H9 (cell line): ENCODE measurements at regions not wholly inside any gene's neighbourhood (a gene's known extent, or its start where the extent isn't known, plus 50 kb on each side); places are given as distances from the start of the nearest gene placed in this dataset.

Experiments used
- DNase-seq: peaks from one replicate; pipeline ENCODE4 v3.0.0-alpha.2; 2017
- H2AFZ ChIP-seq: one replicate; pipeline ENCODE4 v1.6.1; 2013; ENCODE audit warnings: mild to moderate bottlenecking, low read length, control low read depth, moderate library complexity
- H2AK5ac ChIP-seq: 2 replicates; pipeline ENCODE4 v1.6.1; 2013; ENCODE audit warnings: low read length, control low read depth, mixed read lengths; ENCODE audit not compliant: insufficient read length
- H2BK120ac ChIP-seq: one replicate; pipeline ENCODE4 v1.6.1; 2013; ENCODE audit warnings: low read depth, mild to moderate bottlenecking, low read length, control low read depth, inconsistent platforms; ENCODE audit not compliant: poor library complexity, severe bottlenecking
- H2BK12ac ChIP-seq: 2 replicates; pipeline ENCODE4 v1.6.1; 2013; ENCODE audit warnings: low read length, control low read depth, mixed read lengths, low read depth; ENCODE audit not compliant: insufficient read length
- H2BK15ac ChIP-seq: 2 replicates; pipeline ENCODE4 v1.6.1; 2013; ENCODE audit warnings: low read depth, low read length, control low read depth
- H2BK20ac ChIP-seq: one replicate; pipeline ENCODE4 v1.6.1; 2013; ENCODE audit warnings: low read depth, mild to moderate bottlenecking, low read length, control low read depth, inconsistent platforms; ENCODE audit not compliant: poor library complexity, severe bottlenecking
- H2BK5ac ChIP-seq: 2 replicates; pipeline ENCODE4 v1.6.1; 2013; ENCODE audit warnings: low read length, control low read depth, mixed read lengths; ENCODE audit not compliant: insufficient read length
- H3K14ac ChIP-seq: 2 replicates; pipeline ENCODE4 v1.6.1; 2013; ENCODE audit warnings: low read length, control low read depth; ENCODE audit not compliant: insufficient read depth
- H3K18ac ChIP-seq: 2 replicates; pipeline ENCODE4 v1.6.1; 2013; ENCODE audit warnings: low read depth, mild to moderate bottlenecking, mixed read lengths, low read length, control low read depth; ENCODE audit not compliant: insufficient read length
- H3K23ac ChIP-seq: 2 replicates; pipeline ENCODE4 v1.6.1; 2013; ENCODE audit warnings: low read length, control low read depth, mixed read lengths, low read depth; ENCODE audit not compliant: insufficient read length
- H3K23me2 ChIP-seq: 2 replicates; pipeline ENCODE4 v1.6.1; 2013; ENCODE audit warnings: low read depth, mild to moderate bottlenecking, mixed read lengths, low read length, control low read depth; ENCODE audit not compliant: insufficient read length, poor library complexity, severe bottlenecking
- H3K27ac ChIP-seq: 2 replicates; pipeline ENCODE4 v1.5.1; 2013; ENCODE audit warnings: low read length, control low read depth, mixed read lengths, low read depth; ENCODE audit not compliant: insufficient read length
- H3K27me3 ChIP-seq: 2 replicates; pipeline ENCODE4 v1.6.1; 2013; ENCODE audit warnings: low read length, control low read depth, inconsistent platforms; ENCODE audit not compliant: insufficient read depth
- H3K4ac ChIP-seq: 2 replicates; pipeline ENCODE4 v1.6.1; 2013; ENCODE audit warnings: low read depth, mild to moderate bottlenecking, control low read depth, inconsistent platforms, low read length, moderate library complexity
- H3K4me1 ChIP-seq: 2 replicates; pipeline ENCODE4 v1.6.1; 2013; ENCODE audit warnings: low read length, control low read depth, inconsistent platforms; ENCODE audit not compliant: insufficient read depth
- H3K4me2 ChIP-seq: 2 replicates; pipeline ENCODE4 v1.6.1; 2013; ENCODE audit warnings: low read length, control low read depth, mixed read lengths; ENCODE audit not compliant: insufficient read length, insufficient read depth
- H3K56ac ChIP-seq: 2 replicates; pipeline ENCODE4 v1.6.1; 2013; ENCODE audit warnings: low read depth, mild to moderate bottlenecking, mixed read lengths, low read length, control low read depth; ENCODE audit not compliant: insufficient read length
- H3K79me1 ChIP-seq: 2 replicates; pipeline ENCODE4 v1.6.1; 2013; ENCODE audit warnings: low read depth, mild to moderate bottlenecking, moderate library complexity, low read length, control low read depth, inconsistent platforms; ENCODE audit not compliant: insufficient read depth, poor library complexity, severe bottlenecking
- H3K79me2 ChIP-seq: 2 replicates; pipeline ENCODE4 v1.6.1; 2013; ENCODE audit warnings: low read length, control low read depth, inconsistent platforms; ENCODE audit not compliant: insufficient read depth
- H3K9ac ChIP-seq: 2 replicates; pipeline ENCODE4 v1.6.1; 2013; ENCODE audit warnings: low read length, control low read depth, mixed read lengths; ENCODE audit not compliant: insufficient read length; ENCODE audit errors: extremely low read depth
- H3K9me3 ChIP-seq: one replicate; pipeline ENCODE4 v1.6.1; 2013; ENCODE audit warnings: low read depth, low read length, inconsistent platforms; ENCODE audit not compliant: control insufficient read depth
- H3T11ph ChIP-seq: one replicate; pipeline ENCODE4 v1.6.1; 2013; ENCODE audit warnings: mild to moderate bottlenecking, low read length, control low read depth, inconsistent platforms
- H4K20me1 ChIP-seq: one replicate; pipeline ENCODE4 v1.6.1; 2013; ENCODE audit not compliant: control insufficient read depth, insufficient read length, insufficient read depth
- H4K5ac ChIP-seq: 2 replicates; pipeline ENCODE4 v1.6.1; 2013; ENCODE audit warnings: low read depth, mild to moderate bottlenecking, mixed read lengths, low read length, control low read depth; ENCODE audit not compliant: insufficient read length
- H4K8ac ChIP-seq: replicated peaks from 2 replicates; pipeline ENCODE4 v1.6.1; 2013; ENCODE audit warnings: low read length, control low read depth, mixed read lengths, low read depth; ENCODE audit not compliant: insufficient read length
- H4K91ac ChIP-seq: 2 replicates; pipeline ENCODE4 v1.6.1; 2013; ENCODE audit warnings: low read depth, mild to moderate bottlenecking, moderate library complexity, mixed read lengths, low read length, control low read depth; ENCODE audit not compliant: insufficient read length
- H3K27ac Mint-ChIP-seq, 3 experiments: 2 replicates in 2 of 3; 3 replicates in 1 of 3; pipeline ENCODE4 v1.8.0; 2020 to 2021; ENCODE audit warnings: mixed read lengths in 3 of 3, mild to moderate bottlenecking in 1 of 3, moderate library complexity in 1 of 3
- H3K27me3 Mint-ChIP-seq: 2 replicates; pipeline ENCODE4 v1.8.0; 2021; ENCODE audit warnings: low read depth, mild to moderate bottlenecking, moderate library complexity, mixed read lengths
- H3K36me3 Mint-ChIP-seq, 3 experiments: 2 replicates in 2 of 3; 3 replicates in 1 of 3; pipeline ENCODE4 v1.8.0; 2020 to 2021; ENCODE audit warnings: low read depth in 3 of 3, mixed read lengths in 3 of 3; ENCODE audit not compliant: insufficient read depth in 1 of 3
- H3K4me1 Mint-ChIP-seq, 2 experiments: 2 replicates each; pipeline ENCODE4 v1.8.0; 2020; ENCODE audit warnings: mixed read lengths in 2 of 2
- H3K4me3 Mint-ChIP-seq, 2 experiments: 2 replicates in 1 of 2; 3 replicates in 1 of 2; pipeline ENCODE4 v1.8.0; 2020 to 2021; ENCODE audit warnings: mild to moderate bottlenecking in 2 of 2, mixed read lengths in 2 of 2, moderate library complexity in 1 of 2
- H3K9me3 Mint-ChIP-seq, 2 experiments: 2 replicates in 1 of 2; 3 replicates in 1 of 2; pipeline ENCODE4 v1.8.0; 2020; ENCODE audit warnings: mild to moderate bottlenecking in 2 of 2, mixed read lengths in 2 of 2, moderate library complexity in 1 of 2
- WGBS: extraction: QIAGEN DNeasy Blood & Tissue Kit; methylation state at CpG from one replicate; pipeline ENCODE4 v1.1.7; 2013; ENCODE audit warnings: missing lambda C conversion rate, low lambda C conversion rate, mixed read lengths; ENCODE audit not compliant: insufficient read length; ENCODE audit errors: extremely low coverage; 5-methylcytosine and 5-hydroxymethylcytosine counted together
- TF ChIP-seq, protein P1 (sequence below): fragments of 200-600 bp; sonication (generic); conservative IDR thresholded peaks from 3 replicates; pipeline ENCODE4 v1.8.0; 2021; ENCODE audit warnings: antibody characterized with exemption, mild to moderate bottlenecking

DNA sequence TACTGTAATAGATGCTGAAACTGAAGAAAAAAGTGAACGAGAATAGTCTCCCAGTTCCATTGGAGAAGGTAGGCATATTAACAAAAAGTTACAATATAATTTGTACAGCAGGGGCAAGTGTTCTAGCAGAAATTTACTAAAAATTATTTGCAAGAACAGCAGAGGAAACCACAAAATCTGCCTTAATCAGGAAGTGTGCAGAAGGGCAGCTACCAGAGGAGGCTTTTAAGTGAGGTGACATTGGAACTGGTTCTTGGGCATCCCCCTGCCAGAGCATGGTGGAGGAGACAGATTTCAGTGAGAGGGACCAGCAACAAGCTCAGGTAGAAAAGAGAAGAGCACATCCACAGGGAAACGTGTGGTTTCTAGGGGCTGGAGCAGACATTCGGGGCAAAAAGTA, 279.3 kb upstream of the CAMK1G start:
- H4K8ac ChIP-seq = no peak overlapping the region
- H3K23ac ChIP-seq = no peak overlapping the region
- no CpG with 5 or more reads among the region's 3 CpGs for WGBS
- no peaks in the 10 kb centered on the region for H3K9me3 ChIP-seq
- DNase-seq = no peak
- no peak overlapping the region for H2AK5ac ChIP-seq
- Mint-ChIP-seq H3K4me3 (no peak overlapping the region), H3K27me3 (no peaks in the 10 kb centered on the region; the same call in none of the 2 replicates), H3K27ac (no peak overlapping the region), H3K4me1 (peaks cover 18 to 19% of the 10 kb centered on the region in 2 experiments), H3K9me3 (no peaks in the 10 kb centered on the region), H3K36me3 (no peaks in the 10 kb centered on the region)
- TF ChIP-seq, protein P1, sequence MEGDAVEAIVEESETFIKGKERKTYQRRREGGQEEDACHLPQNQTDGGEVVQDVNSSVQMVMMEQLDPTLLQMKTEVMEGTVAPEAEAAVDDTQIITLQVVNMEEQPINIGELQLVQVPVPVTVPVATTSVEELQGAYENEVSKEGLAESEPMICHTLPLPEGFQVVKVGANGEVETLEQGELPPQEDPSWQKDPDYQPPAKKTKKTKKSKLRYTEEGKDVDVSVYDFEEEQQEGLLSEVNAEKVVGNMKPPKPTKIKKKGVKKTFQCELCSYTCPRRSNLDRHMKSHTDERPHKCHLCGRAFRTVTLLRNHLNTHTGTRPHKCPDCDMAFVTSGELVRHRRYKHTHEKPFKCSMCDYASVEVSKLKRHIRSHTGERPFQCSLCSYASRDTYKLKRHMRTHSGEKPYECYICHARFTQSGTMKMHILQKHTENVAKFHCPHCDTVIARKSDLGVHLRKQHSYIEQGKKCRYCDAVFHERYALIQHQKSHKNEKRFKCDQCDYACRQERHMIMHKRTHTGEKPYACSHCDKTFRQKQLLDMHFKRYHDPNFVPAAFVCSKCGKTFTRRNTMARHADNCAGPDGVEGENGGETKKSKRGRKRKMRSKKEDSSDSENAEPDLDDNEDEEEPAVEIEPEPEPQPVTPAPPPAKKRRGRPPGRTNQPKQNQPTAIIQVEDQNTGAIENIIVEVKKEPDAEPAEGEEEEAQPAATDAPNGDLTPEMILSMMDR = no peak
- H3T11ph ChIP-seq = no peak overlapping the region
- H2BK120ac ChIP-seq = no peak overlapping the region
- no peaks in the 10 kb centered on the region for H3K23me2 ChIP-seq
- H3K27ac ChIP-seq = no peak overlapping the region
- no peak overlapping the region for H4K5ac ChIP-seq
- no peak overlapping the region for H3K9ac ChIP-seq
- no peak overlapping the region for H3K56ac ChIP-seq
- no peaks in the 10 kb centered on the region for H3K4me1 ChIP-seq
- no peak overlapping the region for H2BK20ac ChIP-seq
- no peaks in the 10 kb centered on the region for H4K20me1 ChIP-seq
- H3K79me1 ChIP-seq = no peaks in the 10 kb centered on the region
- H3K4ac ChIP-seq = no peak overlapping the region
- H4K91ac ChIP-seq = no peak overlapping the region
- no peaks in the 10 kb centered on the region for H3K27me3 ChIP-seq
- H3K79me2 ChIP-seq = no peaks in the 10 kb centered on the region
- no peak overlapping the region for H2BK5ac ChIP-seq
- no peak overlapping the region for H3K4me2 ChIP-seq
- no peak overlapping the region for H2BK15ac ChIP-seq
- H3K14ac ChIP-seq = no peak overlapping the region
- no peak overlapping the region for H2AFZ ChIP-seq
- no peak overlapping the region for H2BK12ac ChIP-seq
- no peak overlapping the region for H3K18ac ChIP-seq
